Suprapubic skin (tissue), 4 donors: ENCODE measurements at regions not wholly inside any gene's neighbourhood (a gene's known extent, or its start where the extent isn't known, plus 50 kb on each side); places are given as distances from the start of the nearest gene placed in this dataset.
"Not testable (repeated sequence)": the region's sequence is repeated elsewhere in the genome, so short reads cannot be mapped to it uniquely, and the experiment has no call there.

Experiments used
- DNase-seq, 2 donors: peaks; one replicate each; pipeline ENCODE4 v3.0.0-alpha.2; 2019; ENCODE audit warnings: low spot score in 2 of 2
- H3K27ac ChIP-seq: fragments of 200-600 bp; sonication (generic); one replicate; pipeline ENCODE4 v1.5.1; 2019
- H3K27me3 ChIP-seq: fragments of 200-600 bp; sonication (generic); one replicate; pipeline ENCODE4 v1.5.1; 2019
- H3K36me3 ChIP-seq: fragments of 200-600 bp; sonication (generic); one replicate; pipeline ENCODE4 v1.5.1; 2019
- H3K4me1 ChIP-seq: fragments of 200-600 bp; sonication (generic); one replicate; pipeline ENCODE4 v1.5.1; 2019
- H3K4me3 ChIP-seq: fragments of 200-600 bp; sonication (generic); one replicate; pipeline ENCODE4 v1.5.1; 2019; ENCODE audit warnings: mild to moderate bottlenecking
- H3K9me3 ChIP-seq: fragments of 200-600 bp; sonication (generic); one replicate; pipeline ENCODE4 v1.5.1; 2019
- CTCF ChIP-seq, 2 donors: fragments of 200-600 bp in 1 of 2; fragments of 450-650 bp in 1 of 2; sonication (generic) in 1 of 2; IDR thresholded peaks; one replicate each; pipeline ENCODE4 v1.5.1; 2016 to 2019; ENCODE audit warnings: antibody characterized with exemption in 2 of 2, mild to moderate bottlenecking in 1 of 2, moderate library complexity in 1 of 2
- EP300 ChIP-seq: sonication (generic); formaldehyde crosslinking; IDR thresholded peaks from one replicate; pipeline ENCODE4 v1.6.1; 2017; ENCODE audit warnings: antibody characterized with exemption
- POLR2A ChIP-seq, 2 donors: fragments of 450-650 bp; IDR thresholded peaks; one replicate each; pipeline ENCODE4 v1.6.1; 2017; ENCODE audit warnings: antibody characterized with exemption in 2 of 2, mild to moderate bottlenecking in 2 of 2, moderate library complexity in 2 of 2
- POLR2AphosphoS5 ChIP-seq, 3 donors: sonication (generic); formaldehyde crosslinking; IDR thresholded peaks; one replicate each; pipeline ENCODE4 v1.6.1; 2017; ENCODE audit warnings: antibody characterized with exemption in 3 of 3
- WGBS: methylation state at CpG from one replicate; pipeline ENCODE4 v1.1.5; 2018; 5-methylcytosine and 5-hydroxymethylcytosine counted together

DNA sequence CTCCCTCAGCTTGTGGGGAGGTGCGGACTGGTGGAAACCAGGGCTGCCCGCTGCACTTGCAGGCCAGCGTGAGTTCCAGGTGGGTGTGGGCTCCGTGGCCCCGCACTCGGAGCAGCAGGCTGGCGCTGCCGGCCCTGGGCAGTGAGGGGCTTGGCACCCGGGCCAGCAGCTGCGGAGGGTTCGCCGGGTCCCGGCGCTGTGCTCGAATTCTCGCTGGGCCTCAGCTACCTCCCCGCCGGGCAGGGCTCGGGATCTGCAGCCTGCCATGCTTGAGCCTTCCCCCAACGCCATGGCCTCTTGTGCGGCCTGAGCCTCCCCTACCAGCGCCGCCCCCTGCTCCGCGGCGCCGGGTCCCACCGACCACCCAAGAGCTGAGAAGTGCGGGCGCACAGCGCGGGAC, 71.6 kb upstream of the ADGRL1 start:
- DNase-seq, result no peak
- Histone ChIP-seq H3K9me3 (no peaks in the 10 kb centered on the region), H3K4me3 (no peak overlapping the region), H3K36me3 (no peaks in the 10 kb centered on the region), H3K27ac (no peak overlapping the region), H3K27me3 (peaks cover 26% of the 10 kb centered on the region), H3K4me1 (no peaks in the 10 kb centered on the region)
- WGBS, result 95% methylated on average over 15 of the region's 32 CpGs
- no peak for TF ChIP-seq CTCF (IDR thresholded peaks at IDR 0.05)

DNA sequence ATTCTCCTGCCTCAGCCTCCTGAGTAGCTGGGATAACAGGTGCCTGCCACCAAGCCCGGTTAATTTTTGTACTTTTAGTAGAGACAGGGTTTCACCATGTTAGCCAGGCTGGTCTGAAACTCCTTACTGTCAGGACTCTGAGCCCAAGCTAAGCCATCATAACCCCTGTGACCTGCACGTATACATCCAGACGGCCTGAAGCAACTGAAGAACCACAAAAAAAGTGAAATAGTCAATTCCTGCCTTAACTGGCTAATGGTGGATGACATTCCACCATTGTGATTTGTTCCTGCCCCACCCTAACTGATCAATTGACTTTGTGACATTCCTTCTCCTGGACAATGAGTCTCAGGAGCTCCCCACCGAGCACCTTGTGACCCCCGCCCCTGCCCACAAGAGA, 69.9 kb upstream of the ADGRL1 start:
- not testable (repeated sequence) for DNase-seq, H3K9me3 ChIP-seq, H3K4me3 ChIP-seq, H3K4me1 ChIP-seq, H3K36me3 ChIP-seq, H3K27ac ChIP-seq
- 73% methylated on average over 5 of the region's 5 CpGs for WGBS
- peaks cover 34% of the 10 kb centered on the region for H3K27me3 ChIP-seq

- H3K27me3 ChIP-seq, result peaks cover 26% of the 10 kb centered on the region
- no peak for DNase-seq
- 94% methylated on average over 4 of the region's 4 CpGs for WGBS
- TF ChIP-seq CTCF (IDR thresholded peaks at IDR 0.05) (no peak), EP300 (no peak), POLR2AphosphoS5 (IDR thresholded peaks at IDR 0.05) (no peak), POLR2A (IDR thresholded peaks at IDR 0.05) (no peak)
- H3K4me1 ChIP-seq, result no peaks in the 10 kb centered on the region
- H3K9me3 ChIP-seq, result no peaks in the 10 kb centered on the region
- H3K4me3 ChIP-seq, result no peak overlapping the region
- H3K36me3 ChIP-seq, result no peaks in the 10 kb centered on the region
- H3K27ac ChIP-seq, result no peak overlapping the region
Measured at GRCh38 chr19:14272623-14273022, 66.7 kb upstream of the ADGRL1 start.

DNA sequence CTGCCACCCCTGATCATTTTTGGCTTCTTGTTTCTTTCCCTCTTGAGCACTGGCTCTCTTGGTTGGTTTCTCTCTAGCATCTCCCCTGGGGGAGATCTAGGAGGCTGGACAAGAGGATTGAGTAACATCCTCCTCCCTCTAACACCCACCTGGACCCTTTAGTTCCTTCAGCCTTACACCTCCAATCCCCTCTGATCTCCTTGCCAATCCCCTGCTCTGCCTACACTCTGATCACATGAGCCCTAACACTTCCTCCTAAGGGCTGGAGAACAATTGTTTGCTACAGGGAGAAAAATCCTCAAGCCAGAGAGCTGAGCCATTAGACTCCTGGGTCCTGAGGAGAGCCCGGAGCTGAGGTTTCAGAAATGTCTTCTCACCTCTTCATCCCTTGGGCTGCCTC, 65.9 kb upstream of the ADGRL1 start:
- Histone ChIP-seq H3K27ac (no peak overlapping the region), H3K9me3 (no peaks in the 10 kb centered on the region), H3K36me3 (no peaks in the 10 kb centered on the region), H3K27me3 (peaks cover 21% of the 10 kb centered on the region), H3K4me1 (no peaks in the 10 kb centered on the region), H3K4me3 (no peak overlapping the region)
- no CpG with 5 or more reads among the region's 1 CpG for WGBS
- no peak for DNase-seq
- TF ChIP-seq POLR2AphosphoS5 (IDR thresholded peaks at IDR 0.05) (no peak), CTCF (IDR thresholded peaks at IDR 0.05) (no peak), EP300 (no peak), POLR2A (IDR thresholded peaks at IDR 0.05) (no peak)

GRCh38 chr19:14270557-14270956, 64.6 kb upstream of the ADGRL1 start:
- not testable (repeated sequence) for H3K4me1 ChIP-seq, DNase-seq, H3K9me3 ChIP-seq, H3K36me3 ChIP-seq, H3K27ac ChIP-seq, H3K4me3 ChIP-seq
- WGBS, result 78% methylated on average over 4 of the region's 4 CpGs
- H3K27me3 ChIP-seq, result peaks cover 25% of the 10 kb centered on the region

- no peaks in the 10 kb centered on the region for H3K36me3 ChIP-seq
- 64% methylated on average over 6 of the region's 6 CpGs for WGBS
- DNase-seq, result no peak
- peaks cover 27% of the 10 kb centered on the region for H3K27me3 ChIP-seq
- H3K9me3 ChIP-seq, result no peaks in the 10 kb centered on the region
- H3K4me3 ChIP-seq, result no peak overlapping the region
- H3K4me1 ChIP-seq, result peaks cover 5% of the 10 kb centered on the region
- no peak for TF ChIP-seq CTCF (IDR thresholded peaks at IDR 0.05)
- no peak for TF ChIP-seq POLR2A (IDR thresholded peaks at IDR 0.05)
- no peak for TF ChIP-seq POLR2AphosphoS5 (IDR thresholded peaks at IDR 0.05)
- no peak for TF ChIP-seq EP300
- no peak overlapping the region for H3K27ac ChIP-seq
Measured at GRCh38 chr19:14267224-14267741, 61.3 kb upstream of the ADGRL1 start.

DNA sequence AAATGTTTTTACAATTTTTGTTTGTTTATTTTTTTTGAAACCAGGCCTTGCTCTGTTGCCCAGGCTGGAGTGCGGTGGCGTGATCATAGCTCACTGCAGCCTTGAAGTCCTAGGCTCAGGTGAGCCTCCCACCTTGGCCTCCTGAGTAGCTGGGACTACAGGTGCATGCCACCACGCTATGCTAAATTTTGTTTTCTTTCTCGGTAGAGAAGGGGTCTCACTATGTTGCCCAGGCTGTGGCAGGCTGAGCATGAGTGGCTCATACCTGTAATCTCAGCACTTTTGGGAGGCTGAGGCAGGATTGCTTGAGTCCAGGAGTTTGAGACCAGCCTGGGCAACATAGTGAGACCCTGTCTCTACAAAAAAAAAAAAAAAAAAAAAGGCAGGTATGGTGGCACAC, 60.2 kb upstream of the ADGRL1 start:
- H3K36me3 ChIP-seq, DNase-seq, H3K9me3 ChIP-seq, H3K4me1 ChIP-seq, H3K4me3 ChIP-seq, H3K27ac ChIP-seq: not testable (repeated sequence)
- 79% methylated on average over 4 of the region's 4 CpGs for WGBS
- H3K27me3 ChIP-seq, result peaks cover 22% of the 10 kb centered on the region
